GM19452 (cell line): ENCODE measurements at regions not wholly inside any gene's neighbourhood (a gene's known extent, or its start where the extent isn't known, plus 50 kb on each side); places are given as distances from the start of the nearest gene placed in this dataset.

Source experiments
- ATAC-seq: cut with Tn5 transposase; IDR thresholded peaks from one replicate; pipeline ENCODE4 v1.9.1; 2021; ENCODE audit not compliant: unreplicated experiment

DNA sequence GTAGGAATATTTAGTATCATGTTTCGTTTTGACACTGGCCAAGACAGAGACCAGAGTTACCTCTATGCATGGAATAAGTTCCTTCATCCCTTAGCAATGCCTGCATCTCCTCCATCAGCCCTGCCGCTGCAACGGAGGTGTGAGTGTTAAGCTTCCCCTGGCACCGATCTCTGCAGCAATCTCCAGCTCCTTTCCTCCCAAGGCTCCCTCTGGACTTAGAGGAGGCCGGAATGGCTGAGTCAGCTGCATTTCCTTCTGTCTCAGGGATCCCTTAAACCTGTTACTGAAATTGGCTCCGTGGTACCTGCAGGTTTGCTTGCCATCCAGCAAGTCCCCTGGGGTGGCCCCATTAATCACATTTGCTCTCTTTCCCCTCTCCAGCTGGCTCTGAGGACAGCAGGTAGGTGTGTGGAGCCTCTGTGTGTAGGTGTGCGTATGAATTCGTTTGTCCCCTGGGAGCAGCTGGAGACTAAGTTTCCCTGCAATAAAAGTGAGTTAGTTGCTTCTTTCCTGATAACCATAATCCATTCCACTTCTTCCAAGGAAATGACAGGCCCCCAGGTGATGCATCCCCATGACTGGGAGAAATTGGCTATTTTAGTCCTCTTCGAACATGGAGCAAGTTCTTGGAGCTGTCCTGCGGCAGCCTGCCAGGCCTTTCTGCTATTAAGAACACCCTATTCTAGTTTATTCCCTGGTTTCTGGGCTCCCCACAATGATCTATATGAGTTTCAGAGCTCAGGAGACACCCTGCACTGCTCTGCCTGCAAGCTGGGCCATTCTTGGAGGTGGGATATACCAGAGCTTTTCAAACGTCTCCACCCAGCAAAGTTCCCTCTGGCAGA, 457.2 kb upstream of the CADM1 start:
- ATAC-seq = no peak

DNA sequence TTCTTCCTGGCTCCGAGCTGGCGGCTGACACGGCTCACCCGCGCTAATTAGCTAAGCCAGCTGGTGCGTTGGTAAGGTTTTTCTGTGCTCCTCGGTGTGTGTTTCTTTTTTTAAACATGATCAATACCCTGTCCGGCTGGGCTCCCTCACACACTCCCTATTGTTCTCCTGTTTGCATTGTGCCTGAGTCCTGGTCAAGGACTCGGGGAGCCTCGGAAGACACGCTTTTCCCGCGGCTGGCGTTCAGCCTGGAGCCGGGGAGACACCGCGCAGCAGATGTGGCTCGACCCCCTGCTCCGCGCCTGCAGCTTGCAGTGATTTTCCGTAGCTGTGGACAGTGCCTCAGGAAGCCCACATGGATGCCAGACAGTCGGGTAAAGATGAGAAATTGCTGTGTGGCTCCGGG, 454.9 kb upstream of the CADM1 start:
- no peak for ATAC-seq

DNA sequence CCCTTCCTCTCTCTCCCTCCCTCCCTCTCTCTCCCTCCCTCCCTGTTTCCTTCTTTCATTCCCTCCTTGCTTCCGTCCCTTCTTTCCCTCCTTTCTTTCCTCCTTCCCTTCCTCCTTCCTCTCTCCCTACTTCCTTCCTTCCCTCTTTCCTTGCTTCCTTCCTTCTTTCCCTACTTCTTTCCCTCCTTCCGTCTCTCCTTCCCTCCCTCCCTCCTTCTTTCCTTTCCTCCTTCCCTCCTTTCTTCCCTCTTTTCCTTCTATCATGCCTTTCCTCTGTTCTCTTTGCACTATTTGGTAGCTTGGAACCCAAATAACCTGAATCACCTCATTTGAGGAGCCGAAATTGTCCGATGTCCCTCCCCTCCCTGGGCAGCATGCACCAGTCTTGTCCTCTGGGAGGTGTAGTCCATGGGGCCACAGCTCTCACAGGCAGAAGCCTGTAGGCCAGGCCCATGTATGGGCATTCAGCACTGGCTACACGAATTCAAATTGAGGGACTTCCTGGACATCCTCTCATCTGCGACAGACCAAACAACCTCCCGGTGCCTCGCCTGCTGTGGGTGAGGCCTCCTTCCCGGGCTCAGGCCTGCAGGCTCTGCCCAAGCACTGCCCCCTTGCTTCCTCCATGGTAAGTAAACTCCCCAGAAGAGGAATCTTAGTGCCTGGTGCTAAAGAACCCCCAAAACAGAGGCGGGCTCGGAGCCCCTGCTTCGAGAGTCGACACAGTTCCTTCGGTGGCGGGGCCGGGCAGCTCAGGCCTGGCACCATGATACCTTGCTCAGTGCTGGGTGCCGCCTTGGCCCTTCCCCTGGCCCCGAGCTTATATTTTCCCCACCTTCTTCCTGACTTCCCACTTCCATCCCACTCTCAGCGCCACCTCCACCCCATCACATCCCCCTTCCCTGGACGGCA, 454.1 kb upstream of the CADM1 start:
- no peak for ATAC-seq

DNA sequence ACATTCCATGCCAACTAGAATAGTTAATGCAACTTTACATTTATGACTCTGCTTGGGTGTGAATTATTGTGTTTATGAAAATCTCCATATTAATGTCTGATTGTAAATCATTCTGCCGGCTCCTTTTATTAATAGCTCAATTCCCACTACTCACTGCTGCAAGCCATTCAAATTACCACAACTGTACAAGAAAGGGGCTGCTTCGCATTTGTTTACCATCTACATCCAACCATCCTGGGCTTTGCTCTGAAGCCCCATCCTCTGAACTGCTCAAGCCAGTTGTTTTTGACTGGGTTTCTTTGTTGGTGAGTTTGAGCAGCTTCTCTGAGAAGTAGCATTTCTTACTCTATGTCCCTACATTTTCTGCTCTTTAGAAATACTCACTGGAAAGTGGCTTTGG, 451.6 kb upstream of the CADM1 start:
- no peak for ATAC-seq

DNA sequence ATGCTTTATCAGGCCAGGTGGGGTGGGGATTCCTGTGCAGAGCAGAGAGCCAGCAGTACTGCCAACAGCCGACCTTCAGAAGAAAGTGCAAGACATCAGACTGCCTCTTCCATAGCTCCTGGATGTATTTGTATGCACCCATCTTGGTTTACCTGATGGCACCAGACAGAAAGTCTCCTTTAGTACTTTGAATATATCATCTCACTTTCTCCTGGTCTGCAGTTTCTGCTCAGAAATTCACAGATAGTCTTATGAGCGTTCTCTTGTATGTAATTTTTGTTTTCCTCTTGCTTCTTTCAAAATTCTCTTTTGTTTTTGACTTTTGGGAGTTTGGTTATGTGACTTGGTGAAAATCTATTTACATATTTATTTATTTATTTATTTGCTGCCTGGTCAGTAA, 446.4 kb upstream of the CADM1 start:
- no peak for ATAC-seq

DNA sequence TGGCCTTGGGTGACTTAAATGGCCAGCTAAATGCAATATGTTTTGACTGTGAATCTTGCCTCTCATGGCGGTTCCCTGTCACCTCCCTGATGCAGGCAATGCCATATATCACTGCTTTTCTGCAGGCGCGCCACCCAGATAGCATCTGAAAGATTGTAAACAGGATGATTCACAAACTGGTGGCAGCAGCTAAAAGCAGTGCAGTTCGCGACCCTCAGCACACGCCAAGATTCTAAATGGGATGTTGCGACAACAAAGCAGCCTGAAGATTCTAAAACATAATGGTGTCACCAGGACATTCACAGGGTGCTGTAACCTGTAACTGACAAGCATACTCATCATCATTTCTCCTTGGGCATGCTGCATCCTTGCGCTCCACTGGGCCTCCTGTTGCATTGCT, 440.4 kb upstream of the CADM1 start:
- ATAC-seq = no peak

DNA sequence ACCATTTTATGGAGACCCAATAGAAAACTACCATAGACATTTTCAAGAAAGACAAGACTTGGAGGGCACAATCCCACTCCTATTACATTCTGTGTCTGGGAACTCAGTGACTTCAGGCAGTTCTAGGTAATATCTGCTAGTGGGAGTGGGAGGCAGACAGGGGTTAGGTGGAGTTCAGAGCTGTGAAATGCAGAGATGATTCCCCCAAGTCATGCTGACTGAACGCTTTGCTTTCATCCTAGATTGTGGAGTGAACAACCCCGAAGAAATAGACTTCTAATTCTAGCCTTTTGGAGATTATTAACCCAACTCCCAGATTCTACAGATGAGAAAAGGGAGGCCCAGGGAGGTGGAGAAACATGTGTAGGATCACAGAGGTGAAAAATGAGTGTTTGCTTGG, 437.8 kb upstream of the CADM1 start:
- ATAC-seq = no peak

DNA sequence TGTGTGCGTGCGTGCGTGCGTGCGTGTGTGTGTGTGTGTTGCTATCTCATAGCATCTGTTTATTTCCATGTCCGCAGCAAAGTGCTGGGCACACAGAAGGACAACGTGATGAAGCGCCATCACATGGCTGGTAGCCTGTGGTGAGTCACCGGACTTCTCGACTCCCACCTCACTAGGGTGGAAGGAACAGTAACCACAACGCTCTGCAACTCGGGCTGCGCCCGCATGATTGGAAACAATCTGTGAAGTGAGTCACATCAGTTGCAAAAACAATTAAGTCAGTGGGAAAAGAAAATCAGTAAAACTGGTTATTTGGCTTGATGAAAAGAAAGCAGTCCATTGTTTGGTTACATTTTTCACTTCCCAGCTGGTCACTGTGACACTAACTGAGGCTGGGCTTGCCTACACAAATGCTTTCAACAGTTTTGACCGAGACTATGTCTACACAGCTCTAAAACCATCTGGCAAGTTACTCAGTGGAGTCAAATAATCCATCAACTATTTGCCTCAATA, 437.3 kb upstream of the CADM1 start:
- ATAC-seq = no peak

DNA sequence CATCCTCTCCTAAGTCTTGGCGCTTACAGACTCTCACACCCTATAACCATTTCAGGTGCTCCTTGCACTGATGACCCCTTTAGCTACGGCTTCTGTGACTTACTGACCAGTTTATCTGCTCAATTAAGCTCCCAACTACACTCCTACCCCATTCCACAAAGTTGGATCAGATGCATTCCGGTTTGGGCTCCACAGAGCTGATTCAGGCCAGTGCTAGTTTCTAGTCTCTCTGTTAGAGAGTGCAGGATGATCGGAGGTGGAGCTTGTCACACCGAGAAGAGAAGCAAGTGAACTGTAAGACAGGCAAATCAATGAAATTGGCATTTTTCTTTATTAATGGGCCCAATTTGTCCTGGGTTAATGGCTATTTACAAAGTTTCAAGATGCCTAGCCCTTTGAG, 436.8 kb upstream of the CADM1 start:
- no peak for ATAC-seq

DNA sequence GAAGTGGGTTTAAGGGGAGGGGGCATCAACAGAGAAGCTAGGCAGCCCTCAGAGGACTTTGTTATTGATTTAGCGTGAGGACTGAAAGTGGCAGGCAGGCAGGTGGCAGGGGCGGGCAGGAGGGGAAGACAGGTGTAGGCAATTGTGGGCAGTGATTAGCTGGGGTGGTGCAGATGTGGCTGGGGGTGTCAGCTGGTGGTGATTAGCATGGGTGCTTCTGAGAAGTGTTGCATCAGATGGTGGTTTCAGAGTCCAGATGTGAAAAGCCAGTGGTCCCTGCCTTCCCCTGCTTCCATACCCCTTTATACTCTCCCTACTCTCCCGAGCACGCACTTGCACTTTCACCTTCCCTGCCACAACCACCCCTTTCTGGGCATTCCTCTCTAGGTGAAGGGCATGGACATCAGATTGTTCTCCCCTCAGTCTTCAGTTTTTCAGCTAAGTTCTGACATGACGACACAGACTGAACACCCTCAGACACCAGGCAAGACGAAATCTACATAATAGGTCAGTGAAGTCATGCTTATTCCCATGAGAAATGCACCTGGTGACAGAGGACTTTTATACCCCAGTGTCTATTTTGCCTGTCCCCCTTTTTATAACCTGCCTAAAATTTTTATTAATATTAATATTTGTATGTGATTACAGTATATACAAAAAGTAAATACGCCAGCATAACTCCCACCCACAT, 435.7 kb upstream of the CADM1 start:
- peak; percentile 54 for ATAC-seq

DNA sequence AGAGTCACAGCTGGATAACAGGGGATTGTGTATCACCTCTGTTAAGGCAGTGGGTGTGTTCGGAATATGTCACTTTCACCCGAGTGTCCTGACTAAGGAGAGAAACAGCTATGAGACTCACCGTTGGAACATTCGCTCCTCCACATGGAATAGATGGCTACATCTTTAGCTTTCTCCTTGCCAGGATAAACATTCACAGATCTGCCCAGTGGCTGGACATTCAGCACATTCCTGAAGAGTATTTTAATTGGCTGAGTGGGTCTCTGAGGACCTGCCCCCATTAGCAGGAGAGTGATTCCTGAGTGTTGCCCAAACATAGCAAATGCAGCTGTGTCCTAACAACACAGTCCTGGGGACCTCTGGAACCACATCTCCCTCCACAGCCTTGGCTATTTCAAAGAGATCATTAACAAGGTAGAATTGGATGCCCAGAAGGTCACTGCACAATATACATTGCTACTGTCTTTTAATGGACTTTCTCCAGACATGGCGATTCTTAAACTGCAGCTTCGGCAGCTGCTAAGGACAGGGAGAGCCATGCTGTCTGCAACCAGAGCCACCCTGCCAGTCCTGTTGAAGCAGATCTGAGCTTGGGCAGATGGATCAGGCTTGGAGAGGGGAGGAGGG, 435.0 kb upstream of the CADM1 start:
- ATAC-seq = no peak

DNA sequence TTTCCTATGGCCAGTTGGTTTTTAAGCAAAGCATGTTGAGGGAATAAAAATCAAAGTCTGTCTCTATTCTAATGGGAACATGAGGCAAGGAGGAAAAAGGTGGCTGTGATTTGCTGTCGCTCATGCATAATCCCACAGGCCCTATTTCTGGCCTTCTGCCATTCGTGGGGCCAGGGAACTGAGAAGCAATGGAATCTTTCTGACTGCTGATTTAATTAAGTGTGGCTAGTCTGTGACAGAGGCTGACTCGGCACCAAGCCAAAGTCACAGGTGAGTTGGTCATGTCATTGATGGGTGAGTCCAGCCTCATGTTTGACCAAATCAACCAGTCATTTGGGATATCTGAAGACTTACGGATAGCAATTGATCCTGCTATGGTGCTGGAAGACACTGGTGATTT, 429.3 kb upstream of the CADM1 start:
- ATAC-seq = no peak

DNA sequence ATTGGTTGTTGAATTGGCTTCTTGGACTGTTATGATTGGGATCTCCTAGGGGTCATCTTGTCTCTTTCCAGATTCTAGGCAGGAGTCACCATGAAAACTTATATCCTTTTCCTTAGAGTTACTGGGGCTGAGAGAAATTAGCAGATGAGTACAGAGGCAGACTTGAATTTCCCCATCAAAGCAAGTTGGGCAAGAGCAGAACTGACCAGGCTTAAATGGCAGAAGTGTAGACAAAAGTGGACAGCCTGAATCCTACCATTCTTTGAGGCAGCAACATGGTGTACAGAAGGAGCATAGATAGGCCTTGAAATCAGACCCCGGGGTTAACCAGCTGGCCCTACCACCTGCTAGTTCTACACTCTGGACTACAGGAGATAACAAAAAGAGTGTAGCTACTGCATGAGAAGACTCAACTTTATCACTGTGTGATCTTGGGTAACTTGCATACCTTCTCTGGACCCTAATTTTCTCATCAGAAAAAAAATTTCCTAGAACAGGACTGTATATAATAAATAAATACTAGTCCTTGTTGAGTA, 427.4 kb upstream of the CADM1 start:
- ATAC-seq = no peak

DNA sequence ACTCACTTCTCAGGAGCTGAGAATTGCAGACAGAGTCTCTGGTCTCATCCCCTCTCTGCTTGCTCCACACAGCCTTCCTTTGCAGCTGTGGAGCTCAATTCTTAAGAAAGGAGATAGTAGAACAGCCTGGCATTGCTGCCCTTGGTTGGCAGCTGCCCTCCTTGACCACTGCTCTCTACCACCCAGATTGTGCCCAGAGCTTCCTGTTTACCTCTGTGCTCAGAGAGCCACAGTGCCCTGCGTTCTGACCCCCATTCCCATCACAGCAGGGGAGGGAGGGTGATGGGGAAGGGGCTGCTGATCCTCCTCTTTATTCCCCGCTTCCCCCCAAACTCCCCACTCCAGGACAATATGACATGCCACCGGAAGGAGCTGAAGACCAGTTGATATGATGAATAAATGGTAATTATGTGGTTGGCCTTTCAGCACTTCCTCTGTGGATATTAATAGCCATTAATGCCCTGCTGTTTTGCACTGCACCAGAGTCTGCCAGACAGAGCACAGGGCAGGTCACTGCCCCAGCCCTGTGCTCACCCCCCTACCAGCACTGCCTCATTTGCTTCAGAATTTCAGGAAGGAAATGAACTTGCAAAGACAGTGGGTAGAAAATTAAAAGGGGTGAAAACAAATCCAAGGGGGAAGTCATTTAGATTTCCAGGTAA, 426.8 kb upstream of the CADM1 start:
- peak; percentile 45 for ATAC-seq

DNA sequence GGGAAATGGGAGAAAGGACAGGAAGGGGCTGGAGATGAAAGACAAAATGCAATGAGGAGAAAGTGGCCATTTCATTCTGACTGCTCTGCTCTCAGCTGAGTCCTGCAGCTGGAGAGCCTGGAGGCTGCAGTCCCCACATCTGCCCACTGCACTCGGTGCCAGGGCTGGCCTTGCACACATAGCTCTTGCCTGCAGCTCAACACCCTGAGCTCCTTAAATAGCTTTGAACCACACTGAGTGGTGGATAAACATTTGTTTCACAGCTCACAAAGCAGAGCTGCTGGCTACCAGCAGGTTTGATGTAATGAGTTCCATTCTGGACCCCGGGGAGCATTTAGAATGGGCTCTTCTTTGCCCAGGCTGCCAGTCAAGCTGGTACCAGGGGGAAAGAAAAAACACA, 426.1 kb upstream of the CADM1 start:
- no peak for ATAC-seq

DNA sequence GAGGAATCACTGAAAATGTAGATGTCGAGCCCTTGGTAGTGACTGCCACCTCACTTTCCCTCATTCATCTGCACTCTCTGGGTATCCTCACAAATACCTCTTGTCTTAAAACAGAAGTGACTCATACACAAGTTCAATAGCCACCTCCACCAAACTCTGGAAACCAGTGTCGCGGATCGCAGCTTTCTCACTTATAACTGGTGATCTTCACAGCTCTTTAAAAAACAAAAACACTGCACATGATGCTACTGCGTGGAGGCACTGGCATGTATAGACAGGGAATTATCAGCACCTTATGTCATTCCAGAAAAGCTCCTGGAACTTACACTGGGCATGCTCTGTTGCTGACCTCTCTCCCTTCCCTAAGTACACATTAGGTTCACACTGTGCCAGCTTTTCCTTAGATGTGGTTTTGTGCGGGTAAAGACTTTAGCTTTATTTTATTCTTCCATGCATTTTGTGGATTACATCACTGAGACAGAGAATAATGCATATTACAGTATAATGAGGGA, 425.5 kb upstream of the CADM1 start:
- ATAC-seq = peak; percentile 22

DNA sequence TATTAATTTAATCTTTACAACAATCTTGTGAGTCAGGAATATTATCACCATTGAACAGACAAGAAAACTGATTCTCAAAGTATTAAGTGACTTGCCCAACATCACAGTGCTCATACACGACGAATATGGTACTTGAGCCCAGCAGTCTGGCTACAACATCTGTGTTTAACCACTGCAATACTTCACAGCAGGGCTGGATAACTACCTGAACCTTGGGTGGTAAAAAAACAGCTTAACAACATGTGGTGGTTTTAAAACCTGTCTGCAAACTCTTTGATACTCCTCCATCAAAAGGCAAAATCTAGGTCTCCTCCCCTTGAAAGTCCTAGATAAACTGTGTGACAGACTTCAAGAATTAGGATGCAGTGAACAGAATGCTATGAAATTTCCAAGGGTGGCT, 424.6 kb upstream of the CADM1 start:
- ATAC-seq = no peak

DNA sequence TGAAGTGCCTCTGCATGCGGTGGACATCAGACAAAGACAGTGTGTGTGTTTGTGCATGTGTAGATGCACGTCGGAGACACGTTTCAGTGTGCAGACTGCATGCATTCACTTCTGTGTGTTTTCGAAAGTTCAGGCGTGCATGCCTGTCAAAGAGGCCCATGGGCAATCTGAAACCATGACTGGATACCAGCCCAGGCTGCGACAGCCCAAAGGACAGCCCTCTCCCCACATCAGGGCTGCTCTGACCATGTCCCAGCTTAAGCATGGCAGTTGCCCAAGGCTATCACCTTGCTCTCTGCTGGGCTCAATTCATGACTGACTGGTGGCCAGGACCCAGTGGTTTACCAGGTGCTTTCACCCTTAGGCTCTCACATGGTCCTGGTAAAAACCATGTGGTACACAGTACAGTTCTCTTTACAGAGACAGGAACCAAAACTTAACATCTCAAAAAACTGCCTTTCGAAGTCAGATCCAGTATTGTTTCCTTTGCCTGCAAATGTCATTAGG, 423.7 kb upstream of the CADM1 start:
- ATAC-seq = peak; percentile 36

DNA sequence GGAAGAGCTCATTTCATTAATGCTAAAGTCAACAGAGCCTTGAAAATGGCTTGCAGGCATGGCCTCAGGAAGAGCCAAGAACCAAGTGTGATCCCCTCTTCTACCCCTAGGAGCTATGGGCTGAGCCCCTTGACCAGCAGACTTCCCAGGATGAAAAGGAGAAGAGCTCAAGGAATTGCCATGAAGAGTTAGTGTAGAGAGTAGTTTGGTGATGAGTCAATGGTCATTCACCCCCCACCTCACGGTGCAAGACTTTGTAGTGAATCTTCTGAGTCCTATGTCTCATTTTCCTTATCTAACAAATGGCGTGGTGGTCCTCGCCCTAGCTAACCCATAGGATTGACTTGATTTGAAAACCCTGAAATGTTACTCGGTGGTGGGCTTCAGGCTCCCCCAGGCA, 422.4 kb upstream of the CADM1 start:
- no peak for ATAC-seq

DNA sequence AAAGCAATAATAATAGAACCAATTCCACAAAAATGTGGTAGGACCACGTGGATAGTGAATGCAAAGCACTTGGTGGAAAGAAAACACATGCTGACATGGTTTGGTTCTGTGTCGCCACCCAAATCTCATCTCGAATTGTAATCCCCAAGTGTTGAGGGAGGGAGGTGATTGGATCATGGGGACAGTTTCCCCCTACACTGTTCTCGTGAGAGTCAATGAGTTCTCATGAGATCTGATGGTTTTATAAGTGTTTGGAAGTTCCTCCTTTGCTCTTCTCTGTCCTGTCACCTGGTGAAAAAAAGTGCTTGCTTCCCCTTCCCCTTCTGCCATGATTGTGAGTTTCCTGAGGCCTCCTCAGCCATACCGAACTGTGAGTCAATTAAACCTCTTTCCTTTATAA, 421.9 kb upstream of the CADM1 start:
- ATAC-seq = no peak
